Inflammatory macrophage treated with lipopolysaccharide for 4 hours (primary cell): ENCODE measurements at regions not wholly inside any gene's neighbourhood (a gene's known extent, or its start where the extent isn't known, plus 50 kb on each side); places are given as distances from the start of the nearest gene placed in this dataset.

Experiments used
- DNase-seq: peaks from one replicate; pipeline ENCODE4 v3.0.0-alpha.2; 2020

DNA sequence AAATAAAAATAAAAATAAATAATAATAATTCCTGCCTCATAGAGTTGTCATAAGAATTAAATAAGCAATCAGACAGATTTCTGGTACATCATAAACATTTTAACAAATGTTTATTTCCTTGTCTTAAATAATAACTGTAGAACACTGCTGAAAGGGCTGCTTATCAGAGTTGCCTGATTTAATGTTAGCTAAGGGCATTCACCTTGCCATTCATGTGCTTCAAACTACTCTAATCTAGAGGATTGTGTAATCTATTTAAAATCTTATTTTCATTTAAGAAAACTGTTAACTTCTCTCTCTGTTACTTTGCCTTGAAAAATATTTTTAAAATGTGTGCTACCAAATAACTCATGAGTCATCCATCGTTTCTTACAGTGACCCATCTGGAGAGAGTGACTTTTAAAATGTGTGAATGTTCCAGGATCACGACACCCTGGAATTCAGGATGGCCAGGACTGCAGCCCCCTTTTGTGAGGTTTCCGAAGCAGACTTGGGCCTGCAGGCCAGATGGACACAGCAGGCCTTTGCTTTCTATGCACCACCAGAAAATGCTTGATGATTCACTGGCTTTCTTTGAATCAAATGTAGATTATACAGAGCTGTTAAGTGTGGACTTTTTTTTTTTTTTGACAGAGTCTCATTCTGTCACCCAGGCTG lies 109.1 kb upstream of the TNS3 start:
- DNase-seq: no peak

DNA sequence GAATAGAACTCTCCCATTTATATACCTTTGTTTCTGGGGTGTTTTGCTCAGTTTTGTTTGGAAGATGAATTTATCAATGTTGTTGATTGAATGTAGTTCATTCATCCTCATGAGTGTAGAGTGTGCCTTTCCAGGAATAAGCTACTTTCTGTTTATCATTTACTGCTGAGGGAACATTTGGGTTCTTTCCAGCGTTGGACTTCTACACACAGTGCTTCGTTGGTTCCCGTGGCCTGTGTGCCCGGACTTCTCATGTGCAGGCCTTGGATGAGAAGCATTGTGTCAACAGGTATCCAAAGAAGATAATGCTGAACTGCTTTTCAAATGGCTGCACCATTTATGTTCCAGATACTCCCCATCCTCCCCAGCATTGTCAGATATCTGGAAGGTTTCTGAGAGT lies 107.6 kb upstream of the TNS3 start:
- no peak for DNase-seq

DNA sequence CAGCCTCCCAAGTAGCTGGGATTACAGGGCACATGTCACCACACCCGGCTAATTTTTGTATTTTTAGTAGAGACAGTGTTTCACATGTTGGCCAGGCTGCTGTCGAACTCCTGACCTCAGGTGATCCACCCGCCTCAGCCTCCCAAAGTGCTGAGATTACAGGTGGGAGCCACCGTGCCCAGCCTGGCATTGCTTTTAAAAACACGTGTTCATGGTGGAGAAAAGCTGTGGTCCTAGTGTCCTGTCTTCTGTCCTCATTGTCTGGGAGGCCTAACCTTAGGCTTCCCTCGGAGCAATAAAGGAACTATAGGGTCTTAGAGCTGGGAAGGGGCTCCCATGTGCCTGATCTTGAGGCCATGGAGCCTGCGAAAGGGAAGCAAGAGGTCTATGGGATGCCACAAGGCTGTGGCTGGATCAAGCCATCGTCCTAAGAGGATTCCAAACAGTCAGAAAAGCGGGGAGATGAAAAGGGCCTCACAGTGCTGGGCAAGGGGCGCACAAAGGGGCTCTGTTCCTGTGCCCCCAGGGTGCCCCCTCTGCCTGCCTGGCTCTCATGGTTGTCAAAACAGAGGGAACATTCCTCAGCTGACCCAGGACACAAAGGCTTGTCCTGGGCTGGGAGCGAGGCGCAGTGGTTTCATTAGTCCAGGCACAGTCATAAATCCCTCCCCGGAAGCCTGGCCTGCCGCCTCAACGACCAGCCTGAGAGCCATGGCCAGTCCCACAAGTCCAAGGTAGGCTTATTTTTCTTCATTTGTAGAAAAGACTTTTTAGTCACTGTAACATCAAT lies 106.6 kb upstream of the TNS3 start:
- no peak for DNase-seq

DNA sequence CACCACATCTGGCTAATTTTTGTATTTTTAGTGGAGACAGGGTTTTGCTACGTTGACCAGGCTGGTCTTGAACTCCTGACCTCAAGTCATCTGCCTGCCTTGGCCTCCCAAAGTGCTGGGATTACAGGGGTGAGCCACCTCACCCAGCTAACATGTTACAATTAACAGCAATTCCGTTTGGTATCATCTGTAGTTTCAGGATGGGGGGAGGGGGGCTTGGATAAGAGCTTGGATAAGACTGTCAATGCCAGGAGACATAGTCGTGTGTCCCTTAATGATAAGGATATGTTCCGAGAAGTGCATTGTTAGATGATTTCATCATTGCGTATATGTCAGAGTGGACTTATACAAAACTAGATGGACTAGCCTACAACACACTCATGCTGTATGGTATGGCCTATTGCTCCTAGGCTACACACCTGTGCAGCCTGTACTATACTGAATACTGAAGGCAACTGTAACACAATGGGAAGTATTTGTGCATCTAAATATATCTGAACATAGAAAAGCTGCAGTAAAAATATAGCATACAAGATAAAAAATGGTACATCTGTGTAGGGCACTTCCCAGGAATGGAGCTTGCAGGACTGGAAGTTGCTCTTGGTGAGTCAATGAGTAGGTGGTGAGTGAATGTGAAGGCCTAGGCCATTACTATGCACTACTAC lies 103.9 kb upstream of the TNS3 start:
- no peak for DNase-seq

DNA sequence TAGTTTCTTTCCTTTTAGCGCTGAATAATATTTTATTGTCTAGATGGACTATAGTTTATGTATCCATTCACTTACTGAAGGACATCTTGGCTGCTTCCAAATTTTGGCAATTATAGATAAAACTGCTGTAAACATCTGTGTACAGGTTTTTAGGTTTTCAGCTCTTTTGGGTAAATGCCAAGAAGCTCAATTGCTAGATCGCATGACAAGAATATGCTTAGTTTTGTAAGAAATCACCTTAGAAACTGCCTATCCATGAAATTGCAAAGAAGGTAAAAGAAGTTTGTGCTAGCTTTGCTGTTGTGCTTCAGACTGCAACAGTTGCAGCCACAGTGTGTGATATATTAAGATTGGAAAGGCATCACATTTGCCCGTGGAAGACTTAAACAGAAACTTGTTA lies 103.2 kb upstream of the TNS3 start:
- no peak for DNase-seq

DNA sequence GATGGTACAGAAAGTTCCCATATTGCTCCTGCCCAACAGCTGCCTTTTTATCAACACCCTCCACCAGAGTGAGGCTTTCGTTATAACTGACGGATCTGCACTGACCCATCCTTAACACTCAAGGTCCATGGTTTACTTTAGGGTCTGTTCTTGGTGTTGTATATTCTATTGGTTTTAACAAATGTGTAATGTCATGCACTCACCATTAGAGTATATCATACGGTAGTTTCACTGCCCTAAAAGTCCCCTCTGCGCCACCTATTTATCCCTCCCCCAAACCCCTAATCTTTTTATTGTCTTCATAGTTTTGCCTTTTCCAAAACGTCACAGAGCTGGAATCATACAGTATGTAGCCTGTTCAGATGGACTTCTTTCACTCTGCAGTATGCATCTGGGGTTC lies 102.8 kb upstream of the TNS3 start:
- DNase-seq: no peak

DNA sequence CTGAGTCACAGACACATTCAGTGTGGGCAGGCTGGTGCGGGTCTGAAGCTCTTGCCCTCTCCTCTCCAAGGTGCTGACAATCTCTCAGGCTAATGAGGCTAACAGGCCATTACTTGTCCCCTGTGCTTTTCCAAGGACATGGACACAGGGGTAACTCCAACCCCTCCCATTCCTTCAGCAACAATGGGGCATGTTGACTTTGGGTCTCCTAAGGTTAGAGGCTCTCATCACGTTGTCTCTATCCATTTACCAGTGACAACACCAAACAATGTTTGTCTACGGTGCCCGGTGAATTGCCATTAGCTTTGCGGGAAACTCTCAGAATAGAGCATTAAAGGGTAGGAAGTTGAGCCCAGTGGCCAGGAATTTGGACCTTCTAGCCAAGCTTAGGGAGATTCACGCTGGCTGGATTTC lies 101.6 kb upstream of the TNS3 start:
- no peak for DNase-seq

DNA sequence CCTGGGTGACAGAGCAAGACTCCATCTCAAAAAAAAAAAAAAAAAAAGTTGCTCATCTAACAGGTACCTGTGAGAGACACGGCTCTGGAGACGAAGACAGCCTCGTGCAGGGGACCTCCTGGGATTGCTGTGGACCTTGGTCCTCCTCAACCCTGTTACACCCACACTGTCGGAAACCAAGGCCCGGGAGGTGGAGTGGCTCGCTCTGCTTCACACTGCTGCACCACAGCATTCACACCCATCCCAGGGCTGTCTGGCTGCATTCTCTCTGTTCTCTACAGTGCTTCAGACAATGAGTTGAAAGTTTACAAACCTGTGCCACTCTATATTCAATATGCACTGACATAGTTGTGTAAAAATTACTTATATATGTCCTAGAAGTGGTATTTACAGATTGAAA lies 101.0 kb upstream of the TNS3 start:
- DNase-seq: no peak

DNA sequence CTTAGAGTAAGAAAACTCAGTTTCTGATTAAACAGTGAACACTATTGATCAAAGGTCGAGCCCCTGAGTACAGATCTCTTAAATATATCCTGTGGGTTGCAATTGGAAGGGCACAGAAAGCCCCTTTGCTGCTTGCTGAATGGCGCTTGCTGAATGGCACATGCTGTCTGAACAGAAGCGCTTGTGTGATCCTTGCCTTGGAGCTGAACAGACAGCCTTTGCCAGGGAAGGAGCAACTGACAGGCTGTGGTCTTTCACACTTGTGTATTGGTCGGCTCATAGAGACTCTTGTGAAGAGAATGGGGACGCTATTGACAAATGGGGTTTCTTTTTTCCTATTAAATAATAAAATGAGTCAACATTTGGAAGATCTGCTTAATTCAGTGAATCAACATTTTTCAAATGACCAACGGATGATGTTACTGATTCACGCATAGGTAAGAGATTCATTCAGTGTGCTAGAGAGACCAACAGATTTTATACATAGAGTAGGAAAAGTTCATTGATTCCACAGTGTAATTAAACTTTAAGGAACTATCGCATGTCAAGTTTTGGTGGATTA lies 99.4 kb upstream of the TNS3 start:
- DNase-seq: no peak

DNA sequence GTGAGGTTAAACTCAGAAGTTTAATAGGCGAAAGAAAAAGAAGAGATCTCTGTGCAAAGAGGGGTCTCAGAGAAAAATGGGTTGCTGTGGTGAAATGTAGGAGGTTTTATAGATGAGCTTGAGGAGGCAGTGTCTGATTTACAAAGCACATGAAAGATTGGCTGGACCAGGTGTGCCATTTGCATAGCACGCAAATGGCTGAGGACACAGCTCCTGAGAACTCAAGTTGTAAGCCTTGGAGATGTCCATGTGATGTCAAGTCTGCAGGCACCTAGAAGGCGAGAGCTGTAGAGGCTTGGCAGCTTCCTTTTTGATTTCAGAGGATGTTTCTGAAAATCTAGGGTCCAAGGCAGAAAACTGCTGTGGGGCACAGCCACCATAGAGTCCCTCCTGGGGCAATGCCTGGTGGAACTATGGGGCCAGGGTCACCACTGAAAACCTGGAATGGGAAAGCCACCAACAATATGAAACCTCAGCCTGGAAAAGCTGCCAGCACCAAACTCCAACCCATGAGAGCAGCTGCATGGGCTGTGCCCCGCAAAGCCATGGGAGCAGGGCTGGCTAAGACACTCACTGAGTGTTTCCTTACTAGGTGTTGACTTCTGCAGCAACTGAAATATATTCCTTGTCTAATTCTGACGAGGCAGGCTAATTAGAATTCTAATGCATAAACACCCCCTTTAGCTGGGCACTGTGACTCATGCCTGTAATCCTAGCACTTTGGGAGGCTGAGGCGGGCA lies 96.9 kb upstream of the TNS3 start:
- no peak for DNase-seq

DNA sequence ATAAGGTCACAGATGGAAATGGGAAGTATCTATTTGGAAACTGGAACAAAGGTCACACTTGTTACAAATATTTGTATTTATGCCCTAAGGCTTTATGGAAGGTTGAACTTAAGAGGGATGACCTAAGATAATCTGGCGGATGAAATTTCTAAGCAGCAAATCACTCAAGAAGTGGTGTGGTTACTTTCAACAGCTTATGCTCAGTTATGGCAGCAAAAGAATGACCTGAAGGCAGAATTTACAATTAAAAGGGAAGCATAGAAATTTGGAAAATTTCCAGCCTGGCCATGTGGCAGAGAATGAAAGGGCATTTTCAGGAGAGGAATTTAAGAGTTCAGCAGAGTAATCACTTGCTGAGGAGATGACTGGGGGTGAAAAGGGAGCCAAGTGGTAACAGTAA lies 95.8 kb upstream of the TNS3 start:
- peak; percentile 69 for DNase-seq

DNA sequence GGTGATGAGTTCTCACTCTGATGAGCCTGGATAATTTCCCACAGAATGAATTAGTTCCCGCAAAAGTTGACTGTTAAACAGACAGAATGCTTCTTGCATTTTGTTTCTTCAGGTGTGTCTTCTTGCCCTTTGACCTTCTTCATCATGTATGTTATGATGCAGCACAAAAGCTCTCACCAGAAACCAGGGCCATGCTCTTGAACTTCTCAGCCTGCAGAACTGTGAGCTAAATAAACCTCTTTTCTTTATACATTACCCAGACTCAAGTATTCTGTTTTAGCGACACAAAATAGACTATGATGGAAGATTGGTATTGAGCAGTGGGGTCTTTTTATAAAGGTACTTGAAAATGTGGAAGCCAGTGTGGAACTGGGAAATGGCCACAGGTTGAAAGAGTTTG lies 95.2 kb upstream of the TNS3 start:
- no peak for DNase-seq

DNA sequence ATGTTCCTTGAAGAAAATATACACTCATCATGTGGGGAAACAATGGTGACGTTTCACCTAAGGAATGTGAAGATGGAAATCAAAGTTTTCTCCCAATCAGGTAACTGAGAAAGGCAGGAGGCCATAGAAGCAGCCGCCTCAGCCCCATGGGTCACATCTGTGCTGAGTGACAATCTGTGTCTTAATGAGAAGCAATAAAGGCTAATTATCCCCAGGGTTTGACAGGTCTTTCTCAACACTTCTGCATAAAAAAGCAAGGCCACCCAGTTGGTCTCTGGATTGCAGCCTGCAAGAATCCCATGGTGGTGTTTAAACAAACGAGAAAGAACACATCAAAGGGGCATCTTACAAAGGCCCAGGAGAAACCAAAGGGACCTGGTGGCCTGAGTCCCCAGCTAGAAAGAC lies 91.1 kb upstream of the TNS3 start:
- DNase-seq: no peak

DNA sequence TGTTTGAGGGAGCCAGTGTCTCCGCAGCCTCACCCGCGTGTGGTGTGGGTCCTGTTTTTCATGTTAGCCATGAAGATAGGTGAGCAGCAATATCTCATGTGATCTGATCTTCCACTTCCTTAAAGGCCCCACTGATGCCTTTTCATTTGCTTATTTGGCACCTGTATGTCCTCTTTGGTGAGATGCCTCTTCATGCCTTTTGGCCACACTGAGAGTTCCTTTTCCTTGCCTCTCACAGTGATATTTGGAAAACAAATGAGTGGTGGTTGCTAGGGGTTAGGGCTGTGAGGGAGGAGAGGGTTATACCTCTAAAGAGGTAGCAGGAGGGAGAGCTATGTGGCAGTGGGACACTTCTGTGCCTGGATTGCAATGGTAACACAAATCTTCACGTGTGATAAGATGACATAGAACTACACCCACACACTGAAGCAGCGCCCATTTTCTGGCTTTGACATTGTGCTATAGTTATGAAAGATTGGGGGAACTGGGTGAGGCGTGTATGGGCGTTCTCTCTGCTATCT lies 90.4 kb upstream of the TNS3 start:
- DNase-seq: peak; percentile 71

DNA sequence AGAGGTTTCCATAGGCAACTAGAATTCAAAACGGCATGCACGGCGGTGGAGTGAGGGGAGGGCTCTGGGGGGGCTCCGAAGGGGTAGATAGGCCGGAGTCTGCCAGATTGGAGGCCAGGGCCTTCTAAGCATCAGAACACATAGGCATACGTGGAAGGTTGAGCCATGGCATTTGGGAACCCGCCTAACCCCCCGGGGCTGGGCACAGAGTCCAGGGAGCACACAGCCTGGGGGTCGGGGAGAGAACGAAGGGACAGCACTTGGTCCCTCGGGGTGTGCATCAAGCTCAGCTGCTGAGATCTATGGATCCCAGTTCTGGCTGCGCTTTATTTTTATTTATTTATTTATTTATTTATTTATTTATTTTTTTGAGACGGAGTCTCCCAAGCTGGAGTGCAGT lies 89.4 kb upstream of the TNS3 start:
- DNase-seq: no peak

DNA sequence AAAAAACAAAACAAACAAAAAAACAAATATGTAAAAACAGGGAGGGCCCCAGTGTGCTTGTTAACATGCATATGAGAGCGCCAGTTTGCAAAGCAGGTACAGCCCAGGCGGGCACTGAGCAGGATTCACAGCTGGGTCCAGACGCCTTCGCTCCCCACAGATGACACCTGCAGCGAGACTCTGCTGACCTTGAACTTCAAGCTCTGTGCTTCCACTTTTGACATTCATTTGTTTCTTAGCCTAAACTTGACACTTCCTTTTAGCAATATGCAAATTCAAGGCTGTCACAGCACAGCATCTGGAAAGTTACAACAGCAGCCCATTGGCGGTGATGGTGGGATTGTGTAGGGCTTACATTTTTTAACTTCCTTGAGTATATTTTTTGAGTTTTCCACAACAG lies 88.8 kb upstream of the TNS3 start:
- DNase-seq: peak; percentile 82

DNA sequence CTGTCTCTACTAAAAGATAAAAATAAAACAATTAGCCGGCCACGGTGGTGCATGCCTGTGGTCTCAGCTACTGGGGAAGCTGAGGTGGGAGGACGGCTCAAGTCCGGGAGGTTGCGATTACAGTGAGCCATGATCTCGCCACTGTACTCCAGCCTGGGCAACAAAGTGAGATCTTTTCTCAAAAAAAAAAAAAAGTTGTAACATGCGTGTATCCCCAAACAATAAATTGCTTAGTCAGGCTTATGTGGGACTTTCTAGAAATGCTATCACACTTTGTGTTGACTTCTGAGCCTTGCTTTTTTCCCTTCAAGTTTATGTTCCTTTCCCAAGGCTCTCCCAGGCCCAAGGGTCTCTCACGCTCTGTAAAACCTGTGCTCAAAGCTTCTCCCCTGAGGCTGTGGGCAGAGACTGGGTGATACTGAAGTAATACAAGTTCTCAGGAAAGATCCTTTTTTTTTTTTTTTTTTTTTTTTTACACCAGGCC lies 88.0 kb upstream of the TNS3 start:
- DNase-seq: peak; percentile 48

DNA sequence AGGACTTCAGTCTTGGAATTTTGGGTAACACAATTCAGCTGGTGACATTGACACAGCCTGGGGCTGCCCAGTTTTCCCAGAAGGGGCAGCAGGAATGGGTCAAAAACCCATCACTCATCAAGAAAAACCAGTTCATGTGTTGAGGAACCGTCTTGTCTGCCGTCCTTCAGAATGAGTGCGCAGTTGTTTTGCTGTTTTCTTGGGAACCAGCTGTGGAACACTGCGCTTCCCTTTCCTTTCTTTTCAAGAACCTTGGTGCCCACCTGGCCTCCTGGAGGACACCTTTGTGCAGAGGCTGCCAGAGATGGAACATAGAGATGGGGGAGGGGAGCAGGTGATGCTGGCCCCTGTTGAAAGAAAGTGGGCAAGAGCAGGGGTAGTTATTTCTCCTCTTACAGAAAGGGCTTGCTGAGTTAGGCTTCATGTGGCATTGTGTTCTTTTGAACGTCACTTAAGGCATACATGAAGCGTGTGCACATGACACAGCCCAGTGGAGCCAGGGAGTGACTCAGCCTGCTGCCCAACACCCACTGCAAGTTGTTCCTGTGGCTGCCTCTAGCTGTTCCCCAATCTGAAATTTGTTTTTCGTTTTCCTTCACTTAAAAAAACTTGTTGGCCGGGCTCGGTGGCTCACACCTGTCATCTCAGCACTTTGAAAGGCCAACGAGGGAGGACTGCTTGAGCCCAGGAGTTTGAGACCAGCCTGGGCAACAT lies 87.4 kb upstream of the TNS3 start:
- peak; percentile 96 for DNase-seq

DNA sequence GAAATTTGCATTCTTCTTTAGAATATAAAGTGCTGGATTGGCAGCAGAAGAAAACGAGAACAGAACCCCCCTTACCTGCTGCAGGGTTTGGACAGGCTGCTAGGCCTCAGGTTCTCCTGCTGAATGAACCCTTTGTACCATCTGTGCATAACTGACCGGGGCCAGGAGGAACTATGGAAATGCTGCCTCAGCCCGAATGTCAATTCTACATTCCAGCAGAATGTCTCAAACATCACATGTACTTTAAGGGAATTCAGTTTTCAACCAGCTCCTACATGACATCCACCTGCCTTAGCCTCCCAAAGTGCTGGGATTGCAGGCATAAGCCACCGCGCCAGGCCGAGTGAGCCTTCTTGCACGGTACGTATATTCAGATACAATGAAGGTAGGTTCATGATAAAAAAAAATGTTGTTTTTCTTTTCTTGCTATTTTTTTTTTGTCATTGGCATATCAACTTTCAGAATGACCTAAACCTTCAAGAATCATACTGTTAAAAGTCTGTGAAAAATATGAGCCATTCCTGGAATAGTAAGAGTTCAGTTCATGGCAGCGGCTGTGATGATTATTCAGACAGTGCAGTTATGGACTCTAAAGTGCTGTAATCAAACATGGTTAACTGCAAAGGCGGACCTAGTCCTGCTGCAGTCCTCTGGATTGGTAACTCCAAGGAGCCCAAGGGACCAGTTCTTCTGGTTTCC lies 84.4 kb upstream of the TNS3 start:
- no peak for DNase-seq

DNA sequence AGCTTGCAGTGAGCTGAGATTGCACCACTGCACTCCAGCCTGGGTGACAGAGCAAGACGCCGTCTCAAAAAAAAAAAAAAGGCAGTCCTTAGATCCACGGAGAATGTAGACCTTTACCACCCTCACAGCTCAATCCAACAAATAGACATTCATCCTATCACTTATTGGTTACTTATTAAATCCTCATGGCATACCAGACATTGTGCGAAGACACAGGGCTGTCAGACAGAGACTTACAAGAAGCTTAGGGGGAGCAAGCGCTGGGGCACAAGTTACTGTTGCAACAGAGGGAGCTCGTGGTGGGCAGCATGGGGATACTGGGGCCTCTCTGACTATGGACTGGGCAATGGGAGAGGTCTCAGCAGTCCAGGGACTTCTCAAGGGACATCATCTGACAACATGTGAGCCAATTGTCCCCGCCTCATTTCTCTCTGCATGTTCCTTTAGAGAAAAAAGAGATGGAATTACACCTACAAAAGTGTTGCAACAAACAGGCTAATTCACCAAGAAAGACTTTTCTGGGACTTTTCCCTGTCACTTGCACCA lies 82.8 kb upstream of the TNS3 start:
- DNase-seq: no peak

DNA sequence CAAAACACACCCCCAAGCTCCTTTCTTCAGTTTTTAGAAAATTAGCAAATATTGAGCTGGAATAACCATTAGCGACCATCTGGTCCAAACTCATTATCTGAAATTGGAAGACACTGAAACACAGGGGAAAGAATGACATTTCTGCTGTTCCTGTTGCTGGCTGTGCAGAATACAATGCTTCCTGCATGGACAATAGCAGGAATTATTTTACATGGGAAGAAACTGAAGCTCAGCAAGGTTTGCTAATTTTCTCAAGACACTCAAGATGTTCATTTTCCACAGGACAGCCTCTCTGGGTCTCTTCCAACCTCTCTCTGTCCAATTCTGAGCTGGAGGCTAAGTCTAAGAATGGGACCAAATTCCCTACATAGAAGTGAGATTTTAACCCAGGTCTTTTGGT lies 81.9 kb upstream of the TNS3 start:
- DNase-seq: no peak
